Liver (tissue), 8 donors: ENCODE measurements at regions not wholly inside any gene's neighbourhood (a gene's known extent, or its start where the extent isn't known, plus 50 kb on each side); places are given as distances from the start of the nearest gene placed in this dataset.

Source experiments
- DNase-seq: peaks from one replicate; pipeline ENCODE4 v3.0.0-alpha.2; 2017; ENCODE audit warnings: low spot score
- H3K27ac ChIP-seq, 2 donors: one replicate each; pipeline ENCODE4 v1.7.0; 2013; ENCODE audit warnings: inconsistent platforms in 2 of 2, low read length in 2 of 2, control low read depth in 1 of 2, low read depth in 1 of 2, mild to moderate bottlenecking in 1 of 2
- H3K27me3 ChIP-seq, 4 donors: one replicate each; pipeline versions ENCODE4 v1.6.1 to v1.7.0; 2013; ENCODE audit warnings: low read length in 3 of 4, inconsistent platforms in 1 of 4, mild to moderate bottlenecking in 1 of 4, moderate library complexity in 1 of 4; ENCODE audit not compliant: control insufficient read depth in 4 of 4, insufficient read depth in 4 of 4
- H3K36me3 ChIP-seq, 4 donors: one replicate each; pipeline versions ENCODE4 v1.6.1 to v1.7.0; 2013; ENCODE audit warnings: low read length in 3 of 4, mild to moderate bottlenecking in 3 of 4, low read depth in 1 of 4, moderate library complexity in 1 of 4; ENCODE audit not compliant: control insufficient read depth in 4 of 4, insufficient read depth in 3 of 4
- H3K4me1 ChIP-seq, 4 donors: one replicate each; pipeline versions ENCODE4 v1.6.1 to v1.7.0; 2013; ENCODE audit warnings: low read length in 3 of 4, mild to moderate bottlenecking in 3 of 4, moderate library complexity in 1 of 4; ENCODE audit not compliant: control insufficient read depth in 4 of 4, insufficient read depth in 4 of 4
- H3K4me3 ChIP-seq, 3 donors: one replicate each; pipeline versions ENCODE4 v1.6.1 to v1.7.0; 2013; ENCODE audit warnings: low read length in 3 of 3, control low read depth in 1 of 3, low read depth in 1 of 3, mild to moderate bottlenecking in 1 of 3
- H3K9ac ChIP-seq, 2 donors: one replicate each; pipeline ENCODE4 v1.7.0; 2013; ENCODE audit warnings: low read length in 2 of 2, mild to moderate bottlenecking in 2 of 2, moderate library complexity in 2 of 2, control low read depth in 1 of 2, low read depth in 1 of 2
- H3K9me3 ChIP-seq, 4 donors: one replicate each; pipeline versions ENCODE4 v1.6.1 to v1.7.0; 2013; ENCODE audit warnings: low read length in 3 of 4; ENCODE audit not compliant: control insufficient read depth in 4 of 4
- CTCF ChIP-seq: fragments of 150-350 bp; IDR thresholded peaks from 2 replicates; pipeline ENCODE4 v1.5.1; 2017; ENCODE audit warnings: improper control_type of control experiment, low read depth, low read length; ENCODE audit not compliant: missing input control
- EGR1 ChIP-seq, 2 donors: IDR thresholded peaks; 2 replicates each; pipeline ENCODE4 v1.6.1; 2016 to 2018; ENCODE audit warnings: antibody characterized with exemption in 2 of 2, low read depth in 2 of 2
- FOXA1 ChIP-seq: IDR thresholded peaks from 2 replicates; pipeline ENCODE4 v1.6.1; 2016; ENCODE audit warnings: antibody characterized with exemption
- FOXA2 ChIP-seq: IDR thresholded peaks from 2 replicates; pipeline ENCODE4 v1.6.1; 2016; ENCODE audit warnings: antibody characterized with exemption
- GABPA ChIP-seq, 2 donors: IDR thresholded peaks in 1 of 2; conservative IDR thresholded peaks in 1 of 2; 2 replicates each; pipeline ENCODE4 v1.6.1; 2016; ENCODE audit warnings: antibody characterized with exemption in 2 of 2, mild to moderate bottlenecking in 1 of 2, moderate library complexity in 1 of 2
- HNF4A ChIP-seq, 2 donors: conservative IDR thresholded peaks; 2 replicates each; pipeline ENCODE4 v1.6.1; 2016; ENCODE audit warnings: antibody characterized with exemption in 2 of 2, mild to moderate bottlenecking in 2 of 2
- HNF4G ChIP-seq: IDR thresholded peaks from 2 replicates; pipeline ENCODE4 v1.6.1; 2016; ENCODE audit warnings: antibody characterized with exemption
- JUND ChIP-seq, 2 donors: IDR thresholded peaks; 2 replicates each; pipeline ENCODE4 v1.6.1; 2016; ENCODE audit warnings: antibody characterized with exemption in 2 of 2
- NR2F2 ChIP-seq: IDR thresholded peaks from 2 replicates; pipeline ENCODE4 v1.6.1; 2016; ENCODE audit warnings: antibody characterized with exemption
- RAD21 ChIP-seq, 2 donors: IDR thresholded peaks; 2 replicates each; pipeline ENCODE4 v1.6.1; 2016; ENCODE audit warnings: antibody characterized with exemption in 2 of 2, mild to moderate bottlenecking in 2 of 2
- REST ChIP-seq: IDR thresholded peaks from 2 replicates; pipeline ENCODE4 v1.6.1; 2016; ENCODE audit warnings: antibody characterized with exemption, mild to moderate bottlenecking
- RXRA ChIP-seq, 2 donors: IDR thresholded peaks; 2 replicates each; pipeline ENCODE4 v1.6.1; 2017 to 2018; ENCODE audit warnings: antibody characterized with exemption in 2 of 2, mild to moderate bottlenecking in 1 of 2
- SP1 ChIP-seq: IDR thresholded peaks from 2 replicates; pipeline ENCODE4 v1.6.1; 2018; ENCODE audit warnings: antibody characterized with exemption, mild to moderate bottlenecking
- TAF1 ChIP-seq: conservative IDR thresholded peaks from 2 replicates; pipeline ENCODE4 v1.6.1; 2016; ENCODE audit warnings: antibody characterized with exemption, mild to moderate bottlenecking
- YY1 ChIP-seq: IDR thresholded peaks from 2 replicates; pipeline ENCODE4 v1.6.1; 2016; ENCODE audit warnings: antibody characterized with exemption, mild to moderate bottlenecking
- ZBTB33 ChIP-seq: IDR thresholded peaks from 2 replicates; pipeline ENCODE4 v1.6.1; 2016; ENCODE audit warnings: antibody characterized with exemption
- WGBS: extraction: QIAGEN DNeasy Blood & Tissue Kit; methylation state at CpG from one replicate; pipeline ENCODE4 v1.1.7; 2013; 5-methylcytosine and 5-hydroxymethylcytosine counted together
- TF ChIP-seq, protein P1 (sequence below): IDR thresholded peaks from 2 replicates; pipeline ENCODE4 v1.6.1; 2016; ENCODE audit warnings: antibody characterized with exemption
- TF ChIP-seq, protein P2 (sequence below): IDR thresholded peaks from 2 replicates; pipeline ENCODE4 v1.6.1; 2016; ENCODE audit warnings: antibody characterized with exemption
- donor health status: healthy.
- donor health status: healthy.
- donor health status: healthy.
- donor health status: healthy.
- donor health status: healthy.

GRCh38 chr18:25950321-25950720 lies 140.1 kb downstream of the SS18 start:
- Histone ChIP-seq H3K4me3 (no peak overlapping the region), H3K9ac (no peak overlapping the region), H3K4me1 (peaks cover 0 to 8% (median 3%) of the 10 kb centered on the region in 4 donors), H3K27me3 (no peaks in the 10 kb centered on the region), H3K9me3 (no peaks in the 10 kb centered on the region), H3K36me3 (no peaks in the 10 kb centered on the region), H3K27ac (no peak overlapping the region)
- 88% methylated on average over 2 of the region's 2 CpGs for WGBS
- no peak for DNase-seq
- TF ChIP-seq, protein P1, sequence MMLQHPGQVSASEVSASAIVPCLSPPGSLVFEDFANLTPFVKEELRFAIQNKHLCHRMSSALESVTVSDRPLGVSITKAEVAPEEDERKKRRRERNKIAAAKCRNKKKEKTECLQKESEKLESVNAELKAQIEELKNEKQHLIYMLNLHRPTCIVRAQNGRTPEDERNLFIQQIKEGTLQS = no peak
- TF ChIP-seq REST (no peak), TAF1 (no peak), HNF4A (conservative IDR thresholded peaks at IDR 0.05) (no peak), FOXA1 (no peak), RAD21 (IDR thresholded peaks at IDR 0.05) (no peak), FOXA2 (no peak), GABPA (IDR thresholded peaks at IDR 0.05 in 1 of 2, conservative IDR thresholded peaks at IDR 0.05 in 1 of 2) (no peak), YY1 (no peak), NR2F2 (no peak), ZBTB33 (no peak), CTCF (no peak), JUND (IDR thresholded peaks at IDR 0.05) (no peak), HNF4G (no peak), RXRA (IDR thresholded peaks at IDR 0.05) (no peak), SP1 (no peak), EGR1 (IDR thresholded peaks at IDR 0.05; ENCODE audit: low read depth in 2 of 2) (no peak)
- TF ChIP-seq, protein P2, sequence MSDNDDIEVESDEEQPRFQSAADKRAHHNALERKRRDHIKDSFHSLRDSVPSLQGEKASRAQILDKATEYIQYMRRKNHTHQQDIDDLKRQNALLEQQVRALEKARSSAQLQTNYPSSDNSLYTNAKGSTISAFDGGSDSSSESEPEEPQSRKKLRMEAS = no peak

DNA sequence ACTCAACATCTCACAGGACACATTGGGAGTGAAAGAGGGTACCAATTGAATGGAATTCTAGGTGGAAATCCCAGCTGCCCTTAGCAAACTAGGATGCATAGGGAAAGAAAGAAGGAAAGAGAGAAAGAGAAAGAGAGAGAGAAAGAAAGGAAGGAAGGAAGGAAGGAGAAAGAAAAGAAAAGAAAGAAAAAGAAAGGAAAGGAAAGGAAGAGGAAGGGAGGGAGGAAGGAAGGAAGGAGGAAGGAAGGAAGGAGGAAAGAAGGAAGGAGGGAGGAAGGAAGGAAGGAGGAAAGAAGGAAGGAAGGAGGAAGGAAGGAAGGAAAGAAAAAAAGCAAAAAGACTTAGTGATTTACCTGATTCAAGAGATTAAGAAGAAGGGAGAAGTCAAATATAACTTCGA lies 143.9 kb downstream of the SS18 start:
- 68% methylated on average over 1 of the region's 1 CpG for WGBS
- Histone ChIP-seq H3K36me3 (no peaks in the 10 kb centered on the region), H3K9me3 (no peaks in the 10 kb centered on the region), H3K9ac (no peak overlapping the region), H3K27ac (no peak overlapping the region), H3K4me3 (no peak overlapping the region), H3K4me1 (no peaks in the 10 kb centered on the region), H3K27me3 (no peaks in the 10 kb centered on the region)
- DNase-seq = no peak
- TF ChIP-seq GABPA (IDR thresholded peaks at IDR 0.05 in 1 of 2, conservative IDR thresholded peaks at IDR 0.05 in 1 of 2) (no peak), FOXA2 (no peak), ZBTB33 (no peak), HNF4A (conservative IDR thresholded peaks at IDR 0.05) (no peak), RXRA (IDR thresholded peaks at IDR 0.05) (no peak), JUND (IDR thresholded peaks at IDR 0.05) (no peak), HNF4G (no peak), NR2F2 (no peak), YY1 (no peak), RAD21 (IDR thresholded peaks at IDR 0.05) (no peak)
- TF ChIP-seq, protein P2 = no peak
- TF ChIP-seq, protein P1 = no peak
